Iris pigment epithelial cell (primary cell): ENCODE measurements at regions not wholly inside any gene's neighbourhood (a gene's known extent, or its start where the extent isn't known, plus 50 kb on each side); places are given as distances from the start of the nearest gene placed in this dataset.
"Not testable (repeated sequence)": the region's sequence is repeated elsewhere in the genome, so short reads cannot be mapped to it uniquely, and the experiment has no call there.

Experiments
- DNase-seq: peaks from one replicate; pipeline ENCODE4 v3.0.0-alpha.2; 2011; ENCODE audit warnings: low read depth

DNA sequence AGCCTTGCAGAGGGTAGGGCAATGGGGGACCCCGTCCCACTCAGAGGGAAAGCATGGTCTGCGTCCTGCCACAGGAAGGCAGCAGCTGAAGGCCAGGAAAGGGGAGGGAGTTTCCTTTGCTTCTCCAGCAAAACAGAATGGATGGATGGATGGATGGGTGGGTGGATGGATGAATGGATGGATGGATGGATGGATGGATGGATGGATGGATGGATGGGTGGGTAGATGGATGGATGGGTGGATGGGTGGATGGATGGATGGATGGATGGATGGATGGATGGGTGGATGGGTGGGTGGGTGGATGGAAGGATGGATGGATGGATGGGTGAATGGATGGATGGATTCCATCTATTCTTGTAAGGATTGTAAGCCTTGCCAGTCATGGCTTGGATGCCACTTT, 59.3 kb upstream of the TMPRSS2 start:
- DNase-seq, result not testable (repeated sequence)

DNA sequence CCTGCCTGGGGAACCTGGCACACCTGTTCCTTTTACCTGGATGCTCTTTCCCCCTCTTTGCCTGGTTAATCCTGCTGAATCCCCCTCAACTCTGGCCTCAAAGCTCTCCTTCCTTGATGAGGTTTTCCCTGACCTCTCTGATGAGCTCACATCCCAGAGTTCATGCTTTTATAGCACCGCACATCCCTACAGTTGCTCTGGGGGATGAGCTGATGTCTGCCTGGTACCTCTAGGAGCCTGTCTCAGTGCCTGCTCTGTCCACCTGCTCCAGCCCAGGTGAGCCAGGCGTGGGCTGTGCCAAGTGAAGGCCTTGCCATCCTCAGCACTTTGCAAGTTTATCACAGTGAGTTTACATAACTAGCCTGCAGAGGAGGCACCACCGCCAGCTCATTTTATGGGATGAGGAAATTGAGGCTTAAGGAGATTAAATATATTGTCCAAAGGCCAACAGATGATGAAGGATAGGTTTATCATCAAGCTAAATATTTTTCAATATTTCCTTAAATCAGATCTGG, 58.6 kb upstream of the TMPRSS2 start:
- no peak for DNase-seq

DNA sequence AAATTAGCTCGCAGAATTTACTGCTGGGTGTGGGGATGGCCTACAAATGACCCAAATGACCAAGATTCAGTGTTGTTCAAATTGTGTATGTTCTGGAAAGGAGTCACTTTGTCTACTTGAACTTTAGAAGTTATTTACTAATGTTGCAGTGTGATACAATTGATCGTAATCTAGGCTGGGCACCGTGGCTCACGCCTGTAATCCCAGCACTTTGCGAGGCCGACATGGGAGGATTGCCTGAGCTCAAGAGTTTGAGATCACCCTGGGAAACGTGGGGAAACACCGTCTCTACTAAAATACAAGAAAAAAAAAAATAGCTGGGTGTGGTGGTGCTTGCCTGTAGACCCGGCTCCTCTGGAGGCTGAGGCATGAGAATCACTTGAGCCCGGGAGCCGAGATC, 57.6 kb upstream of the TMPRSS2 start:
- DNase-seq, result no peak

DNA sequence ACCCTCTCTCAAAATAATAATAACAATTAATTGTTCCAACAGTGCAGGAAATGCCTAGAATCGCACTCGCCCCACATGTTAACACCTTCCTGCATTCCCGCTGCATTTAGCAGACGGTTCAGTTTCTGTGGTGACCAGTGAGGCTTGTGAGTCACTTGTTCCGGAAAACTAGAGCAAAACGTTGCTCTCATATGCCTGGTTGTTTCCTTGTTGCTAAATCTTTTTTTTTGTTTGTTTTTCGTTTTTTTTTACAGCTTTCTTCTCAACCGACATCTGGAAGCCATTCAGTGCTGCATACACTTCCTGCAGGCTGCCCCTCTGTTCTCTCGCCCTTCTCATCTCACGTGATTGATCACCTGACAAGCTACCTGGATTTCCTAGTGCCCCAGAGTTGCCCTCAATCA, 56.9 kb upstream of the TMPRSS2 start:
- peak; percentile 47 for DNase-seq

DNA sequence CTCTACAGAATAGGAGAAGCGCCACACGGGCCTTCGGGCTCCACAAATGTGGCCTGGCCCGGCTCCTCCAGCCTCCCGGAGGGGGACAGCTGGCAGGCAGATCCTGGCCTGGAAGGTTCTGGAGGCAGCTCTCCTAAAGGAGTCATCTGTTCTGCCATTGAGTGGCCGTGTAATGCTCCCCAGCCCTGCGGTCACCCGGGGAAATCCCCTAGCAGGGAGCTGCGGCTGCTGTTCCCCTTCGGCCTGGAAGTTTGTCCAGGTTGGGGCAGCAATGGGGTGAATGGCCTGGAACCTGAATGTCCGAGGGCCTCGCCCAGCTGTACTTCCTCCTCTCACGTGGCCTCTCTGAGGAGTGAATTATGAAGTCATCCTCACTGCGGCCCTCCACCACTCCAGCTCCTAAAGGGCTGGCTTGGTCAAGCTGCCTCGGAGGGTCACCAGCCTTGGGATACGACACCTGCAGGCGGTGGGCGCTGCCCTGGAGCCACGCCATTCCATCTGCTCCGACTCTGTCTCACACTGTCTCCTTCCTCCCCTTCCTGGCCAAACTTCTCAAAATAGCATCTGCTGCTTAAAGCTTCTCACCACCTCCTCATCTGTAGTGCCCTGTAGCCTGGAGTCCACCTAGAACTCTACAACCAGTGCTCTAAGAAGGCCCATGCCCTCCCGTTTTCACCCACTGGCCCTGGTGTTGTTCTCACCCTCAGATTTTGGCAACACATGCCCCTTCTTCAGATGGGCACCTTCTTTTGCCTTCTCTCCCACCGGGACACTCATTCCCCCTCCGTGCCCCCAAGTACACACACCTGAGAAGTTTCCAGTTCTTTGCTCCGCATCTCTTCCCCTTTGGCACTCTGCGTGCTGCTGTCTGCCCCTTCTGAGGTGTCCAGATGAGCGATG, 54.4 kb upstream of the TMPRSS2 start:
- no peak for DNase-seq

DNA sequence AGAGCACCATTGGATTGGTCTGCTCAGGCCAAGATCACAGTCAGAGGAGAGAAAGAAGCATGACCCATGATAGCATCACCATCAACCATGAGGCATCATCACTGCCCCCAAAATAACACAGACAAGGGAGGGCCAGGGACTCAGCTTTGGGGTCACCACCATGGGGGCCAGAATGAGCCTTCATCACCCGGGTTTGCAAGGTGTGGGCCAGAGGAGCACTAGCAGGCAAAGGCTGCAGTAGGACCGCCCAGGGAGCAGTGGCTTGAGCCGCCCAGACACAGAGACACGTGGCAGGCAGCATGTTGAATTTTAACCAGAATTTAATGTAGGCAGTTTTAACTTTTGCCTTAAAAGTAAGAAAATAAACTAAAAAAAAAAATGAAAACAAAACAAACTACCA, 53.7 kb upstream of the TMPRSS2 start:
- DNase-seq, result no peak

DNA sequence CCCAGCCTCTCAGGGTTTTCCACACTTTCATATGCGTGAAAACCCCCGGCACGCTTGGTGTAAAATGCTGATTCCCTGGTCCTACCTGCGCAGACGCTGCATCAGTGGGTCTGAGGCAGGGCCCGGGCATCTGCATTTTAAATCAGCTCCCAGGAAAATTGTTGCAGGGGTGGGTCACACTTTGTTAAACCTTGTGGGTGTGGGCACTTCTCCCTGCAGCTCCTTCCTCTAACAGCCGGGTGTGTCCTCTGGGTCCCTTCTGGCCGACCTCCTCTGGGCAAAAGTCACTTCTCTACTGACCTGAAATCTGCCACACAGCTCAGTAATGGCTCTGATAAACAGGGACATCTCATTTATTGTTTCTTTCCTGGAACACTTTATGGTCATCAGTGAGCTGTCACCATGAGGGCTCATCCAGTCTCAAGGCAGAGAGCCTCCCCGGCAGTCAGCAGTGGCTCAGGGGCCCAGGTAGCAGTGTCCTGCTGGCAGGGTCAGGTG, 52.8 kb upstream of the TMPRSS2 start:
- DNase-seq, result no peak

DNA sequence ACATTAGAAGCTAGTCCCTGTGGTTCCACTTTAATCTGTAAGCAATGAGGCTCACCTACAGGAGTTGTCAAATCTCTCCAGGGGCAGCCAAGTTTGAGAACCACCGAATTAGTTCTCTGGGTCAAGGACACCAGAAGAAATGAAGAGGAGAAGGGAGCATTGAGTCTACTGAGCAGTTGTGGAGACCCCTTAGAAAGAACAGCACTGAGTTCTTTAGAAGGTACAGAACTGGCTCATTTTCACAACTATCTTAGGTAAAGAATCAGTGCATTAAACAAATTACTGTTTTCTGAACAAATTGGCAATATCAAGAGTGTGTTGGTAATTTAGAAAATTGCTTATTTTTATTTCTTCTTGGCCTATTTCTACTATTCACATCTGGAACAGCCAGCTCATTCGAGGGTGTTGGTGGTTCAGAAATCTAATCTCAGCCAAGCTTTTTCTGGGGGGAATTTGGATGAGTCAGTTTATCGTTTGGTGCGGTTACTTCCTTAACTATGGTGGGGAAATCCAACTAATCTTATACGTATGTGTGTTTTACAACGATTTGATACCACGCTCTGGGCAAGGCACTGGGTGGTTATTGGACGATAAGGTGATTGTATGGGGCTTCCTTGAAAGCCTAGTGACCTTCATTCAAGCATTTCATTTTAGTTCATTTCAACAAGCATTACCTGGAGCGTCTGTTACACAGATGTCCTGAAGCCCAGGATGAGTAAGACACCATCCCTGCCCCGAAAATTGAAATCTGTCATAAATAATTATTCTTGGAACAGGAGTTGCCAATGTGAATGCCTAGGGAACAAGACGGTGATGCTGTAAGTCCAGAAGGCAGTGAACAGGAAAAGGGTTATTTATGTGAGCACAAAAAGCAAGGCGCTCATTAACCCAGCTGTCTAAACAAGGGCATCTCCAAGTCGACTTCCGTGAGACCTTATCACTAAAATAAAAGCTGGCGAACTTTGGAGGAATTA, 52.0 kb upstream of the TMPRSS2 start:
- peak; percentile 6 for DNase-seq

DNA sequence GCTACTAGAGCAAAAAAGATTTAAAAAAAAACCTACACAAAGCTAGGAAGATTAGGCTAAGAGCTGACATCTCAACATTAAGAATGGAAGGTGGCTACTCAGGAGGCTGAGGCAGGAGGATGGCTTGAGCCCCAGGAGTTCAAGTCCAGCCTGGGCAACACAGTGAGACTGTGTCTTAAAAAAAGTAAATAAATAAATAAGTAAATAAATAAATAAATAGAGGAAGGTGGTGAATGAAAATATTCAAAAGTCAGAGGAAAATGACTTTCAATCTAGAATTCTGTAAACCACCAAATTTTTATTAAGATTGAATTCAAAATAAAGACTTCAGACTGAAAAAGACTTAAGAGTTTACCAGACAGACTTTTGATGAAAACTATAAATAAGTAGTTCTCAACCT, 50.9 kb upstream of the TMPRSS2 start:
- DNase-seq, result no peak

DNA sequence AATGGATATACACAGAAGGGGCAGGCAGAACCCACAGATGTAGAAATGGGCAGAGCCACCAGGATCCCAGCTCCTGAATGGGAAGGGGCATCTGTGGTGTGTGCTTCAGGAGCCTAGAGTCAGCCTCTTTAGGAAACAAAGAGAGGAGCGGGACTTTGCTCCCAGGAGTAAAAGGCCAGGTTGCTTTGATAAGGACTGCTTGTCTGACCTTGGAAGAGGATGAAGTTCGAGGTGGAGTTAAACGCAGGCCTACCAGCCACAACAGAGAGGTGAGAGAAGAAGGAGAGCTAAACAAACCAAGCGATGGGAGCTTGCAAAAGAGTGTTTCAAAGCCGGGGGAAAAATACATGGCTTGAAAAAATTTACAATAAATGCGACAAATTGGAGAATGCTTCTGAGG, 49.9 kb upstream of the TMPRSS2 start:
- no peak for DNase-seq
